Neural cell (in vitro differentiated cells): ENCODE measurements at regions not wholly inside any gene's neighbourhood (a gene's known extent, or its start where the extent isn't known, plus 50 kb on each side); places are given as distances from the start of the nearest gene placed in this dataset.

ENCODE experiments used
- H2AFZ ChIP-seq: fragments of 200-600, 300-800 bp; sonication (generic), shearing (Covaris generic); 2 replicates; pipeline ENCODE4 v1.6.0; 2014; ENCODE audit warnings: low read depth, mild to moderate bottlenecking, antibody characterized with exemption, low read length, moderate library complexity
- H3F3A ChIP-seq: fragments of 200-600 bp; shearing (Covaris generic); 2 replicates; pipeline ENCODE4 v1.6.1; 2016; ENCODE audit warnings: mild to moderate bottlenecking, moderate library complexity, mixed read lengths, antibody characterized with exemption, low read length; ENCODE audit not compliant: insufficient read depth, poor library complexity, severe bottlenecking
- H3K27ac ChIP-seq: fragments of 200-600, 300-800 bp; sonication (generic), shearing (Covaris generic); 2 replicates; pipeline ENCODE4 v1.5.1; 2014; ENCODE audit warnings: mild to moderate bottlenecking, low read length, moderate library complexity
- H3K27me3 ChIP-seq: fragments of 300-800, 200-600 bp; sonication (generic), shearing (Covaris generic); 2 replicates; pipeline ENCODE4 v1.6.0; 2014; ENCODE audit warnings: mild to moderate bottlenecking, low read depth, low read length, moderate library complexity; ENCODE audit not compliant: insufficient read depth
- H3K36me3 ChIP-seq: fragments of 300-800, 200-600 bp; sonication (generic), shearing (Covaris generic); 2 replicates; pipeline ENCODE4 v1.5.1; 2014; ENCODE audit warnings: mild to moderate bottlenecking, antibody characterized with exemption, low read length, moderate library complexity; ENCODE audit not compliant: insufficient read depth
- H3K4me2 ChIP-seq: fragments of 300-800, 200-600 bp; sonication (generic), shearing (Covaris generic); 2 replicates; pipeline ENCODE4 v1.6.0; 2014; ENCODE audit warnings: mild to moderate bottlenecking, low read length
- H3K4me3 ChIP-seq: fragments of 300-800, 200-600 bp; sonication (generic), shearing (Covaris generic); 2 replicates; pipeline ENCODE4 v1.5.1; 2014; ENCODE audit warnings: mild to moderate bottlenecking, low read length, moderate library complexity
- H3K79me2 ChIP-seq: fragments of 200-600 bp; shearing (Covaris generic); replicated peaks from 2 replicates; pipeline ENCODE4 v1.6.0; 2014; ENCODE audit warnings: mild to moderate bottlenecking, low read length, moderate library complexity; ENCODE audit not compliant: insufficient read depth
- H3K9ac ChIP-seq: fragments of 300-800, 200-600 bp; sonication (generic), shearing (Covaris generic); 2 replicates; pipeline ENCODE4 v1.6.1; 2016; ENCODE audit warnings: mild to moderate bottlenecking, low read length, mixed read lengths
- H3K9me2 ChIP-seq: fragments of 200-600 bp; shearing (Covaris generic); 2 replicates; pipeline ENCODE4 v1.6.1; 2016; ENCODE audit warnings: mild to moderate bottlenecking, low read length, mixed read lengths; ENCODE audit not compliant: insufficient read depth
- H3K9me3 ChIP-seq: fragments of 200-600, 300-800 bp; sonication (generic), shearing (Covaris generic); 2 replicates; pipeline ENCODE4 v1.6.1; 2016; ENCODE audit warnings: mild to moderate bottlenecking, mixed run types, low read length, moderate library complexity, mixed read lengths
- H4K20me1 ChIP-seq: fragments of 200-600 bp; shearing (Covaris generic); 2 replicates; pipeline ENCODE4 v1.6.1; 2016; ENCODE audit warnings: mild to moderate bottlenecking, mixed run types; ENCODE audit not compliant: insufficient read depth
- CTCF ChIP-seq: fragments of 450-650 bp; IDR thresholded peaks from 2 replicates; pipeline ENCODE4 v1.5.1; 2014; ENCODE audit warnings: antibody characterized with exemption, mild to moderate bottlenecking, moderate library complexity; ENCODE audit not compliant: poor library complexity, severe bottlenecking
- EP300 ChIP-seq: fragments of 450-650 bp; conservative IDR thresholded peaks from 2 replicates; pipeline ENCODE4 v1.6.1; 2014; ENCODE audit warnings: antibody characterized with exemption, mild to moderate bottlenecking, moderate library complexity; ENCODE audit not compliant: poor library complexity, severe bottlenecking
- EZH2 ChIP-seq: fragments of 200-600, 300-800 bp; shearing (Covaris generic), sonication (generic); IDR thresholded peaks from 2 replicates; pipeline ENCODE4 v1.6.1; 2014; ENCODE audit warnings: antibody characterized with exemption, low read length, borderline replicate concordance, mild to moderate bottlenecking; ENCODE audit not compliant: insufficient read depth, poor library complexity, severe bottlenecking
- MXI1 ChIP-seq: fragments of 450-650 bp; conservative IDR thresholded peaks from 2 replicates; pipeline ENCODE4 v1.6.1; 2014; ENCODE audit warnings: antibody characterized with exemption, mild to moderate bottlenecking; ENCODE audit not compliant: poor library complexity, severe bottlenecking
- POLR2AphosphoS5 ChIP-seq: IDR thresholded peaks from 2 replicates; pipeline ENCODE4 v1.6.1; 2012
- RAD21 ChIP-seq: fragments of 450-650 bp; conservative IDR thresholded peaks from 2 replicates; pipeline ENCODE4 v1.6.1; 2014; ENCODE audit warnings: antibody characterized with exemption, mild to moderate bottlenecking, moderate library complexity
- REST ChIP-seq: IDR thresholded peaks from 2 replicates; pipeline ENCODE4 v1.6.1; 2012; ENCODE audit warnings: borderline replicate concordance
- SMC3 ChIP-seq: fragments of 450-650 bp; conservative IDR thresholded peaks from 2 replicates; pipeline ENCODE4 v1.6.1; 2014; ENCODE audit warnings: antibody characterized with exemption, mild to moderate bottlenecking, moderate library complexity; ENCODE audit not compliant: poor library complexity
- TAF1 ChIP-seq: IDR thresholded peaks from 2 replicates; pipeline ENCODE4 v1.6.1; 2012; ENCODE audit warnings: low read depth

GRCh38 chr10:114771749-114772148 lies 49.8 kb upstream of the FHIP2A start:
- peaks cover 29% of the 10 kb centered on the region for H3K27me3 ChIP-seq
- H3K36me3 ChIP-seq = no peaks in the 10 kb centered on the region

More at GRCh38 chr10:114771749-114772148, 49.8 kb upstream of the FHIP2A start:
- H3F3A ChIP-seq = no peaks in the 10 kb centered on the region
- no peaks in the 10 kb centered on the region for H4K20me1 ChIP-seq
- no peak for TF ChIP-seq SMC3
- no peak for TF ChIP-seq REST
- TF ChIP-seq MXI1 = no peak
- no peak for TF ChIP-seq TAF1
- TF ChIP-seq POLR2AphosphoS5 = no peak
- TF ChIP-seq RAD21 = no peak
- TF ChIP-seq EP300 = no peak
- no peak for TF ChIP-seq EZH2
- TF ChIP-seq CTCF = no peak
- H3K4me2 ChIP-seq = no peak overlapping the region
- no peak overlapping the region for H3K9ac ChIP-seq
- H3K79me2 ChIP-seq = no peaks in the 10 kb centered on the region
- H3K27ac ChIP-seq = no peak overlapping the region
- no peak overlapping the region for H3K4me3 ChIP-seq
- H3K9me2 ChIP-seq = no peaks in the 10 kb centered on the region
- no peak overlapping the region for H2AFZ ChIP-seq
- H3K9me3 ChIP-seq = no peaks in the 10 kb centered on the region
